ENCODE measurements at regions not wholly inside any gene's neighbourhood (a gene's known extent, or its start where the extent isn't known, plus 50 kb on each side); places are given as distances from the start of the nearest gene placed in this dataset.

DNA sequence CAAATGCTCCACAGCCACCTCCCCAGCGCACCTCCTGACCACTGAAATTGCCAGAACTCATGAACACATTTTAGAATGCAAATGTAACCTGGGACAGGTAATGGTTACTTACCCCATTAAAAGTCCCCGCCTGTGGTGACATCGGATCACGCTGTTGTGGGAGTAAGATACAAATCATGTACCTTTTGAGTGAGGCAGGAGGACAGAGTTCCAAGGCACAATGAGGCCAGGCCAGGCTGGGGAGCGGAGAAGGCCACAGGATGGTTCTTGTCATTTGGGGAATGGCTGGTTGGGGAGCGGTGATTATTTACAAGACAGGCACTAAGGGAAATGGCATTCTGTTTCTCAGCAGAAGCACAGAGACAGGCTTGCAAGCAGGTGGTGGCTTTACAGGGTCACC lies 490.0 kb downstream of the EDEM1 start:
- no TSS peak for BruUV-seq (replicated peaks)
- no peak for DNase-seq (ENCODE audit: low spot score)
- Histone ChIP-seq H2AFZ (ENCODE audit: low read length) (no peak overlapping the region), H3K36me3 (ENCODE audit: insufficient read depth, low read length) (no peaks in the 10 kb centered on the region), H3K4me2 (ENCODE audit: low read length) (no peak overlapping the region), H3K4me3 (ENCODE audit: low read depth, low read length, poor library complexity, severe bottlenecking) (no peak overlapping the region), H4K20me1 (ENCODE audit: insufficient read depth, low read length) (no peaks in the 10 kb centered on the region), H3K79me2 (ENCODE audit: insufficient read depth, low read depth, low read length) (no peaks in the 10 kb centered on the region), H3K9me3 (ENCODE audit: low read length) (no peaks in the 10 kb centered on the region), H3K9me2 (ENCODE audit: insufficient read depth, low read length) (no peaks in the 10 kb centered on the region), H3K4me1 (ENCODE audit: insufficient read depth, low read length, poor library complexity, severe bottlenecking) (no peaks in the 10 kb centered on the region), H3K27ac (ENCODE audit: low read depth, low read length, poor library complexity, severe bottlenecking) (no peak overlapping the region)
- POLR2A ChIA-PET: interaction anchor here (0.6 kb wide), 1 partner anchor 436 kb away, joined by 3 read pairs; no protein-coding TSS in a partner anchor
- CTCF ChIA-PET (ENCODE audit: unreplicated experiment): no interaction called here
- intact Hi-C loops (cut with micrococcal nuclease; ENCODE audit: unreplicated experiment): no loop called here
- TF ChIP-seq CTCF (conservative IDR thresholded peaks at IDR 0.05; ENCODE audit: low read length) (no peak), EZH2phosphoT487 (IDR thresholded peaks at IDR 0.05; ENCODE audit: borderline replicate concordance, low read depth, low read length) (no peak)

DNA sequence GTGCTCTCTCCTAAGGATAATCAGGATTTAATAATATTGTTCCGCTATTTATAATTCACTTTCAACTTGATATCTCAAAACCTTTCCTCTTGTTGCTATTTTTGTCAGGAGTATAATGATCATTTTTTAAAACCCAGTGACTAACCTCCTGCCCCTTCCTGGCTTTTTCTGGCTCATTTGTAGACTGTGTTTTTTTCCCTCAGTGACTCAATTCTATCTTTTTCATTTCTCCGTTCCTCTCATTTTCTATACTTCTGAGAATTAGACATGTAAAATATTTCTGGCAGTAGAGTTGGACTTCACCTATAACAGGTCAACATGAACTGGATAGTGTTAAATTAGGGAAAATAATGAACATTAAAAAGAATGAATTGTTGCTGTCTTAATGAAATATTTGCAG lies 490.7 kb downstream of the EDEM1 start:
- no peak overlapping the region for H3K4me2 ChIP-seq (ENCODE audit: low read length)
- H3K4me1 ChIP-seq (ENCODE audit: insufficient read depth, low read length, poor library complexity, severe bottlenecking): no peaks in the 10 kb centered on the region
- H3K27ac ChIP-seq (ENCODE audit: low read depth, low read length, poor library complexity, severe bottlenecking): no peak overlapping the region
- H2AFZ ChIP-seq (ENCODE audit: low read length): no peak overlapping the region
- no peaks in the 10 kb centered on the region for H3K36me3 ChIP-seq (ENCODE audit: insufficient read depth, low read length)
- H3K4me3 ChIP-seq (ENCODE audit: low read depth, low read length, poor library complexity, severe bottlenecking): no peak overlapping the region
- no peak for DNase-seq (ENCODE audit: low spot score)
- H3K79me2 ChIP-seq (ENCODE audit: insufficient read depth, low read depth, low read length): no peaks in the 10 kb centered on the region
- ChIA-PET CTCF (ENCODE audit: unreplicated experiment) (no interaction called here), POLR2A (no interaction called here)
- intact Hi-C loops (cut with micrococcal nuclease; ENCODE audit: unreplicated experiment): no loop called here
- H4K20me1 ChIP-seq (ENCODE audit: insufficient read depth, low read length): no peaks in the 10 kb centered on the region
- no TSS peak for BruUV-seq (replicated peaks)
- TF ChIP-seq EZH2phosphoT487 (IDR thresholded peaks at IDR 0.05; ENCODE audit: borderline replicate concordance, low read depth, low read length): no peak
- TF ChIP-seq CTCF (conservative IDR thresholded peaks at IDR 0.05; ENCODE audit: low read length): no peak
- H3K9me2 ChIP-seq (ENCODE audit: insufficient read depth, low read length): no peaks in the 10 kb centered on the region
- no peaks in the 10 kb centered on the region for H3K9me3 ChIP-seq (ENCODE audit: low read length)

- H3K9me3 ChIP-seq (ENCODE audit: low read length): no peaks in the 10 kb centered on the region
- no peak overlapping the region for H3K27ac ChIP-seq (ENCODE audit: low read depth, low read length, poor library complexity, severe bottlenecking)
- no peaks in the 10 kb centered on the region for H4K20me1 ChIP-seq (ENCODE audit: insufficient read depth, low read length)
- intact Hi-C loops (cut with micrococcal nuclease; ENCODE audit: unreplicated experiment): no loop called here
- BruUV-seq (replicated peaks): no TSS peak
- no peak overlapping the region for H2AFZ ChIP-seq (ENCODE audit: low read length)
- no peak overlapping the region for H3K4me2 ChIP-seq (ENCODE audit: low read length)
- CTCF ChIA-PET (ENCODE audit: unreplicated experiment): no interaction called here
- TF ChIP-seq EZH2phosphoT487 (IDR thresholded peaks at IDR 0.05; ENCODE audit: borderline replicate concordance, low read depth, low read length): no peak
- TF ChIP-seq CTCF (conservative IDR thresholded peaks at IDR 0.05; ENCODE audit: low read length): no peak
- H3K36me3 ChIP-seq (ENCODE audit: insufficient read depth, low read length): no peaks in the 10 kb centered on the region
- H3K4me3 ChIP-seq (ENCODE audit: low read depth, low read length, poor library complexity, severe bottlenecking): no peak overlapping the region
- no peaks in the 10 kb centered on the region for H3K4me1 ChIP-seq (ENCODE audit: insufficient read depth, low read length, poor library complexity, severe bottlenecking)
- no peaks in the 10 kb centered on the region for H3K79me2 ChIP-seq (ENCODE audit: insufficient read depth, low read depth, low read length)
- POLR2A ChIA-PET: no interaction called here
- no peaks in the 10 kb centered on the region for H3K9me2 ChIP-seq (ENCODE audit: insufficient read depth, low read length)
- no peak for DNase-seq (ENCODE audit: low spot score)
Measured at GRCh38 chr3:5678844-5679243, 491.3 kb downstream of the EDEM1 start.

All from OCI-LY7 (cell line).